HS-5 (cell line): ENCODE measurements at regions not wholly inside any gene's neighbourhood (a gene's known extent, or its start where the extent isn't known, plus 50 kb on each side); places are given as distances from the start of the nearest gene placed in this dataset.
A peak's percentile ranks its signal among the peaks of the same experiment; 100 is the strongest.
"Not testable (repeated sequence)": the region's sequence is repeated elsewhere in the genome, so short reads cannot be mapped to it uniquely, and the experiment has no call there.

Experiments
- DNase-seq: peaks from one replicate; pipeline ENCODE4 v3.0.0-alpha.2; 2012; ENCODE audit warnings: low read depth

DNA sequence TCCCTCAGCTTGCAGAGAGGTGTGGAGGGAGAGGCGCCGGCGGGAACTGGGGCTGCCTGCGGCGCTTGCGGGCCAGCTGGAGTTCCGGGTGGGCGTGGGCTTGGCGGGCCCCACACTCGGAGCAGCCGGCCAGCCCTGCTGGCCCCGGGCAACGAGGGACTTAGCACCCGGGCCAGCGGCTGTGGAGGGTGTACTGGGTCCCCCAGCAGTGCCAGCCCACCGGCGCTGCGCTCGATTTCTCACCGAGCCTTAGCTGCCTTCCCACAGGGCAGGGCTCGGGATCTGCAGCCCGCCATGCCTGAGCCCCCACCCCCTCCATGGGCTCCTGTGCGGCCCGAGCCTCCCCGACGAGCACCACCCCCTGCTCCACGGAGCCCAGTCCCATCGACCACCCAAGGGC, 133.5 kb upstream of the NRP1 start:
- DNase-seq: not testable (repeated sequence)

GRCh38 chr10:33465747-33466146, 131.3 kb upstream of the NRP1 start:
- DNase-seq: no peak

DNA sequence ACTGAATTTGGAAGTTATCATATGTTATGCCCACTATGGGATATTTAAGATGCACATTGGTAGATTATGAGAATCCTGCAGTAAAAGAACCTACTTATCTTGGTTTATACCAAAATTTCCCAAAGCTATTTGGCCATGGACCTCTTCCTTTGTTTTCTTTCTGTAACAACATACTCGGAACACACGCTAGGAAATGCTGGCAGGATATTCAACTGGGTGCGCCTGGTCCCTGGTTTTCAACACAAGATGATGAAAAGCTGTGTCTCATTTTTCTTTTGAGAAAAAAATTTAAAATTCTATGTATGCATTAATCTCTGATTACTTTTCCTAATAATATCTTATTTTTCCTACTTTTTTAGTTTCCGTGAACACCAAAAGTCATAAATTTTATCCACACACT, 128.5 kb upstream of the NRP1 start:
- no peak for DNase-seq

DNA sequence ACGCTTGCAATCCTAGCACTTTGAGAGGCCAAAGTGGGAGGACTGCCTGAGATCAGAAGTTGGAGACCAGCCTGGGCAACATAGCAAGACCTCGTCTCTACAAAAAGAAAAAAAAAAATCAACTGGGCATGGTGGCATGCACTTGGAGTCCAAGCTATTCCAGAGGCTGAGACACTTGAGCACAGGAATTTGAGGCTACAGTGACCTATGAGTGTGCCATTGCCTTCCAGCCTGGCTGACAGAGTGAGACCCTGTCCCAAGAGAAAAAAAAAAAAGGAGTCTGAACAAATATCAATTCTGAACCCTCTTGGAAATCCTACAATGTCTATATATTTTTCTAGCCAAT, 126.8 kb upstream of the NRP1 start:
- no peak for DNase-seq

DNA sequence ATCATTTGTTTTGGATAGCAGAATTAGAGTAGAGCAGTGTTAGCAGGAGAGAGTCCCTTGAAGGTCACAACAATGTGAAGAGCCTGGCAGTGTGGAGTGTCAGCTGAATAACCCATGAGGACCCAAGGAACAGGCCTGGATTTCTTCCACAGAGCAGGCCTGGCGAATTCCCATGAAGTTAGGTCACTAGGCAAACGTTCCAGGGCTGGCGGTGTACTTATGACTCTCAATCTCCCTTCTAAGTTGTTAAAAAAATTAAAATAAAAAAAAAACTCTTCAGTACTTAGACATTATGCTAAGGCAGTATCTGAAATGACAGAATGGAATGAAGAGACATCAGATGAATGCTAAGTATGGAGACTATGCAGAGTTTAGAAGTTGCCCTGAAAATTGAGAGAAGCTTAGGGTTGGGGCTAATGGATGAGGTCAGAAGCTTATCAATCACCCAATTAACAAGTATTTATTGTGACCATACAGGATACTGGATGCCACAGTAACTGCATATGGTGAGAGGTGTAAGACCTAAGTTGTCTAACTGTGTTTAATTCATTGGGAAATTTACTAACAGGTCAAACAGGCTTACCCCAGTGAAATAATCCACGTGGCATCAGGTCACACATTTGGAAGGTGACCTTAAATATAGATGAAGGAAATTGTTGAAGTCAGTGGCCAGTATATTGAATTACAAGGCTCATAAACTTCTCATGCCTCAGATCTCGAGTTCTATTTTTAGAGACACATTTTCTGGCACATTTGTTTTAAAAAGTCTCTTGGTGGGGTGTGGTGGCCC, 126.2 kb upstream of the NRP1 start:
- no peak for DNase-seq

DNA sequence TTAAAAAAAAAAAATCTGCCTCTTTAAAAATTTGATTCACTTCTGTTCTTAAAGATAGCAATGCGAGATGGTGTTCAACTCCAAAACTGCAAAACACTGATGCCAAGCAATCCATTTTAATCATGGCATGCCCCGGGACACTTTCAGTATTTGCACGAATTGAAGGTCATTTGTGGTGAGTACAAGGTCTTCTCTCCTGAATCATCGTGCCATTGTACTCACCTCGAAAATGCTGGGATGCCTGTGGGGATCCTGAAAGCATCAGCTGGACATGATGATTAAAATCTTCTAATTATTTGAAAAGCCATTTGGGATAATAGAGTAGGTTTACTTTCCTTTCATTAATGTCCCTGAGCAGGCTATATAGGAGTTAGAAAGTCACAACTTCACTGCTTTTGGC, 125.1 kb upstream of the NRP1 start:
- DNase-seq: no peak

GRCh38 chr10:33455029-33455428, 120.6 kb upstream of the NRP1 start:
- no peak for DNase-seq

- DNase-seq: no peak
These were observed 120.1 kb upstream of the NRP1 start for GRCh38 chr10:33454554-33454953.

DNA sequence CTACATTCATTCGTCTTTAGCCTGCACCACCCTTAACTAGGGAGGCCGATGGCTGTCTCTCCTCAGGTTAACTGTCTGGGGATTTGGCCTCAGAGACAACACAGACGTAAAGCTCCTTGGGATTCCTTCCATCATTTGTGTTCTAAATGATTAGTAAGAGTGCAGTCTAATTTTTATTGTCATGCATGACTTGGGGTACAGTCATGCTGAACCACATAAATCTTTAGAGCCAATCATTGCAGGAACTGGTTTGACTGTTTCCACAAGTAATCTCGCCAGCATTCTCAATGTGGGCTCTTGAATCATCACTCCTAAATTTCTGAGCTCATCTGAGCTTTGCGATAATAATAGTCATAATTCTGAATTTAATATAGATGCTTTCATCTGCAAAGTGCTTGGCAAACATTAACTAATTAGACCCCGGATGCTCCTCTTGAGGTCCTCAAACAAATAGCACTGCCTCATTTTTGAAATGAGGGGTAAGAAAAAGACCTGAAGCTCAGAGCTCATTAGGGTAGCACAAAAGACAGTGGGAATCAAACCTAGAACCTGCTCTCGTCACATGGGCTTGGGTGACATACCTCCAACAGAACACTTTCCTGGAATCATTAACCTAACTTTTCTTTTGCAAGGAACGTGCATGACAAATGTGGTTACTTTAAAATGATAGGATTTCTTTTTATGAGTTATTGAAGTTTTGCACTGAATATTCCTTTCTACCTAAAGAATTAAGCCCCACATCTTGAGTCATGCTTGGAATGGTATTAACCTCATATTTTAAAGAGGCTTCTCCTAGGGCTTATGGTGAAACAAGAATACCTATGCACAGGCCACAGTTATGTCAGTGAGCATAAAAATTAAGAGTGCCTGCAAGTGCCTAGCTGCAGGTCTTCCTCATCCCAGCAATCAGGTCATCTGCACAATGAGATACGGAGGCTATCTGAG, 118.9 kb upstream of the NRP1 start:
- DNase-seq: peak; percentile 9

GRCh38 chr10:33448421-33449140, 114.1 kb upstream of the NRP1 start:
- no peak for DNase-seq

GRCh38 chr10:33441561-33441960, 107.1 kb upstream of the NRP1 start:
- no peak for DNase-seq

- DNase-seq: no peak
These were observed 100.5 kb upstream of the NRP1 start for GRCh38 chr10:33434933-33435332.

GRCh38 chr10:33428682-33429081, 94.2 kb upstream of the NRP1 start:
- DNase-seq: no peak

GRCh38 chr10:33423154-33423529, 88.7 kb upstream of the NRP1 start:
- DNase-seq: no peak

- no peak for DNase-seq
These were observed 88.1 kb upstream of the NRP1 start for GRCh38 chr10:33422471-33423153.

- peak; percentile 47 for DNase-seq
These were observed 87.5 kb upstream of the NRP1 start for GRCh38 chr10:33421789-33422462.

GRCh38 chr10:33419311-33419710, 84.8 kb upstream of the NRP1 start:
- no peak for DNase-seq

- no peak for DNase-seq
These were observed 83.8 kb upstream of the NRP1 start for GRCh38 chr10:33418301-33418700.

DNA sequence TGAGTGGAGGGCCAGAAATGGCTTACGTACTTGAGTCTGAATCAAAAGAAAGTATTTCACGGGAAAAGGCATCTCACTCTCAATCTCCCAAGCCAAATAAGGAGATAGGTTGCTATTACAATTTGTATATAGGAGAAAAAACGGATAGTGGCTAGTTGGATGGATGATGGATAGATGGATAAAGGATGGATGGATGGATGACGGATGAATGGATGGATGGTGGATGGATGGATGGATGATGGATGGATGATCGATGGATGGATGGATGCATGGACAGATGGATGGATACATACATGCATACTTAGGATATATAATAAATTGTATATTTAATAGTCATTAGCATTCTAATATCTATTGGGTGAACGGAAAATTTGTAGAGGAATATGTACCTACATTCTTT, 82.2 kb upstream of the NRP1 start:
- DNase-seq: no peak

- DNase-seq: no peak
These were observed 81.7 kb upstream of the NRP1 start for GRCh38 chr10:33416209-33416608.

- no peak for DNase-seq
These were observed 80.4 kb upstream of the NRP1 start for GRCh38 chr10:33414841-33415240.
